HG02973 (cell line): ENCODE measurements at regions not wholly inside any gene's neighbourhood (a gene's known extent, or its start where the extent isn't known, plus 50 kb on each side); places are given as distances from the start of the nearest gene placed in this dataset.

ENCODE experiments used
- ATAC-seq: cut with Tn5 transposase; IDR thresholded peaks from one replicate; pipeline ENCODE4 v1.9.1; 2021; ENCODE audit warnings: moderate library complexity; ENCODE audit not compliant: unreplicated experiment

DNA sequence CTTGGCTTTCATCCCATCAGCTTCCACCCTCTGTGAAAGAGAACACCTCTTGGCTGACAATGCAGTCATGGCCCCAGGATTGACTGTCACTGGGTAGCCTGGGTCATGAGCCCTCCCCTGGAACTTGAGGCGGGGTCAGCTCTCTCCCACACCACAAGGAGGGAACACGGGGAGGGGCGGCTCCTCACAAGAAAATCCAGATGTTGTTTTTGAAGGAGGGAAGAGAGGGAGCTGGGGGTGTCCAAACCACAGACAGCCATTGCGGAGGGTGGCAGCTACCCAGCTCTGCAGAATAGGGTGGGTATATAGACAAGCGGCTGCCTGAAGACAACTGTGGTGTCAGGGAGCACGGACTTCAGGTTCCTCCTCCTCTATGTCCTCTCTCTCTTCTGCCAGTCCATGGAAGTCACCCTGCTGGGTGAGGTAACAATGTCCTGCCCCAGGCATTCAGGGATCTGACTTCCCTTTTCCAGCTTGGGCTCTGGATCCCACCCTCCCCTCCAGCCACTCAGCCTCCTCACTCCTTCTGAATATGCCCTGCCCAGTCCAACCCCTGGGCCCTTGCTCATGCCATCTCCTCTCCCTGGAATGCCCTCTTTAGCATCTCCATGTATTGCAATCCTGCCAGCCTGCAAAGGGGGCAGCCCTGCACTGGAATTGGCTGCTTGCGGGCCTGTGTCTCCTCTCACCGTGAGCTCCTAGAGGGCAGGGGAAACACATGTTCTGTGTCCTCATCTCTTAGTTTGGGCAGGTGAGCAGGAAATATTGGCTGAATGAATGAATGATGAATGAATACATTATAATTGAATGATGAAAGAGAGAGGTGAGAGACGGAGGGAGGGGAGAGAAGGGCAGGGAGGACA lies 60.9 kb upstream of the RUNX3 start:
- ATAC-seq, result no peak

DNA sequence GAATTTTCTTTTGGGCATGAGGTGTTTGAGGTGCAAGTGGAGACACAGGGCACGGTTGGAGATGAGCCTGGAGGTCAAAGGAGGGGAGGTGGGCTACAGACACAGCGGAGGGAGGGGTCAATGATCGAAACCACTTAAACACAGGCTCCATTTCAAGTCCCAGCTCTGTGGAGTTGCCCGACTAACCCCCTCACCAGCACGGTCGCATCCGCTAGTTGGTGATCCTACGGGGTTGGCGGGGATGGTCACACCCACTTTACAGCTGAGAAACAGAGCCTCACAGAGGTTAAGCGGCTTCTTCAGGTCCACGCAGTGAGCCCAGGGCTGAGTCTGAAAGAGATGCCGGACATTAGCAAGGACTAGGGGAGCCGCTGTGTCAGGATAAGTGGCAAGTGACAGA lies 60.1 kb upstream of the RUNX3 start:
- ATAC-seq, result no peak

DNA sequence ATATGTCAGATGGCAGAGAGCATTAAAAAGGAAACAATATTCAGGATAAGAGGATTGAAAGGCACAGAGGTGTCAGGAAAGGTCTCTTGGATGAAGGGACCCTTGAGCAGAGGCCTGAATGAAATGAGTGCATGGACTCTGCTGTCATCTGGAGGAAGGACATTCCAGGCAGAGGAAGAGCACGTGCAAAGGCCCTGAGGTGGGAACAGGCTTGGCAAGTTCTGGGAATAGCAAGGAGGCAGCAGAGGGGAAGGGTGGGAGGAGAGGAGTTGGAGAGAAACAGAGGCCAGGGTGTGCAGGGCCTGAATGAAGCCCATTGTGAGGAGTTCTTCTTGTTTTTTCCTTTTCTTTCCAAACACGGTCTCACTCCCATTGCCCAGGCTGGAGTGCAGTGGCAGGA lies 59.0 kb upstream of the RUNX3 start:
- no peak for ATAC-seq

DNA sequence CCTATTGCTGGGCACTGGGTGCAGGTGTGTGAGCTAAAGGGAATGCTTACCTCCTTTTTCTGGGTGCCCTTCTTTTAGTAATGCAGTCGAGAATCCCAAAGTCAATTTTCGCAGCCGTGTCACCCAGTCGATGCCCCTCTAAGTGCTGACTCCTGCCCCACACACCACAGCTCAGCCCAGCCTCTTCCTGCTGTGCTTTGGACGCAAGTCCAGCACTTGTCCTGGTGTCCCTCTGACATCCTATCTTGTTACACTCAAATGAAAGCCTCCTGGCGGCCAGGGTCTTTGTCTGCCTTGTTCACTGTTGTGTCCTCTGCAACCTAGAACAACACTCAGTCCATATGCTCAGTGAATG lies 58.5 kb upstream of the RUNX3 start:
- ATAC-seq, result no peak

DNA sequence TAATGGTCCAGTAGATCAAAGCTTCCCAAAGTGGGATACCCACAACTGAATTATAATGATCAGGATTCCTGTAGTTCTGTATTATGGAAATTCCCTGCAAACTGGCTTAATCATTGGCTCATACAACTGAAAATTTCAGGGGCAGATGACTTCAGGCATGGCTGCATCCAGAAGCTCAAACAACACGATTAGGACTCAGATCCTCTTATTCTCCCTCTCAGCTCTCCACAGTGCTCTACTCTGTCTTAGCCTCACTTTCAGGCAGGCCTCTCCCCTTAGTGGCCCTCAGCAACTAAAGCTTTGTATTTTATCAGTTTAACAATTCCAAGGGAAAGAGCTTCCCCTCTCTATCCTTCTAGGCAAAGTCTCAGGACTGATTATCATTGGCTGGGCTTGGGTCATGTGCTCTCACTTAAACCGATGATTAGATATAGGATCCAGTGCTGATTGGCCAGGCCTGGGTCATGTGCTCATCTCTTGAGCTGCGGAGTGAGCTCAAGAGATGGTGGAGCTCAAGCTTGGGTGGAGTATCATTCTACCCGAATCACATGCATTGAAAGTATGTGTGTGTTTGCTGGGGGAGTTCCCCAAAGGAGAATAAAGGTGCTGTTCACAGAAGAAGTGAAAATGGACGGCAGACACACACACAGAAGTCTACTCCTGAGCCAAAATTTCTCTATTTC lies 57.9 kb upstream of the RUNX3 start:
- no peak for ATAC-seq

DNA sequence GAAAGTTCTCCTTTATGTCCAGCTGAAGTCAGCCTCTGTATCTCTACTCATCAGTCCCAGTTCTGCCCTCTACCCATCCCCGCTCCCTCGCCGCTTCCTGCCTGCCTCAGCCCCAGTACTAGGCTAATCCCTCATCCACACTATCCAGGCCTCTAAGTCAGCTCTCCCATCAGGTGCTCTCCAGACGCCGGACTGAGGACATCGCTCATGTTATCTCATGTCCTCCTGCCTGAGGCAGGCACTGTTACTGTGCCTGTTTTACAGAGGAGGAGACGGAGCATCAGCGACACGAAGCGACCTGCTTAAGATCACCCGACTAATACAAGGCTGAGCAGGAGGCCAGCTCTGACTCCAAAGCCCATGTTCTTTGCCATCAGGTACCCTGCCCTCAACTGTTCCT lies 57.3 kb upstream of the RUNX3 start:
- no peak for ATAC-seq

DNA sequence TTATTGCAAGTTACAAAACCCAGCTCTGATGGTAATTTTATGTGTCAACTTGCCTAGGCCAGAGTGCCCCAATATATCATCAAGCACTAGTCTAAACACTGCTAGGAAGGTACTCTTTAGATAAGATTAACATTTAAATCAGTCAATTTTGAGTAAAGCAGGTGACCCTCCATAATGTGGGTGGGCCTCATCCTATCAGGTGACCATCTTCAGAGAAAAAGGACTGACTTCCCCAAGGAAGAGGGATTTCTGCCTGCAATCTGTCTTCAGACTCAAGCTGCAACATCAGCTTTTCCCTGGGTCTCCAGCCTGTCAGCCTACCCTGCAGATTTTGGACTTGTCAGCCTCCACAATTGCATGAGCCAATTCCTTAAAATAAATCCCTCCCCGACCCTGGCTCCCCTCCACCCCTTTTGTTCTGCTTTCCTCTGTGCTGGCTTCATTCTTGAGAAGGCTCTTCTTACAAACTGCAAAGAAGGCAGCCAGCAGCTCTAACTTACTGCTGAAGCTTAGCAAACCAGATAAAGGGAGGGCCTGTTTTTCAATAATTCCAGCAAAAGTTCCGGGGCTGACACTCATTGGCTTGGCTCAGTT lies 56.4 kb upstream of the RUNX3 start:
- ATAC-seq, result no peak

DNA sequence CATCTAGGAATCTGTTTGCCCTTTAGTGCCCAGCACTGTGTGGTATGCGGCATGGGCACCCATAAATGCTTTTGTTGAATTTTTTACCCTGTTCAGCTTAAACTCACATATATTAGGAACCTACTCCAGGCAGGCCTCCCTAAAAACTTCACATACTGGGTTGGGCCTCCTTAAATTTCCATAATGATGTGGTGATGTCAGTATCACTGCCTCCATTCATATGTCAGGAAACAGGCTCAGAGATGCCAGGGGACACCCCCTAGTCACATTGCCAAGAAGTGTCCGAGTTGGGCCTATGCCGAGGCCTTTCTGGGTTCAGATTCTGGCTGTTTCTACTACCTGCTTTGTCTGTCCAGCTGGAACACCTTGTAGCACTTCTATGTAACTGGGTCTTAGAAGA lies 55.7 kb upstream of the RUNX3 start:
- ATAC-seq, result no peak

DNA sequence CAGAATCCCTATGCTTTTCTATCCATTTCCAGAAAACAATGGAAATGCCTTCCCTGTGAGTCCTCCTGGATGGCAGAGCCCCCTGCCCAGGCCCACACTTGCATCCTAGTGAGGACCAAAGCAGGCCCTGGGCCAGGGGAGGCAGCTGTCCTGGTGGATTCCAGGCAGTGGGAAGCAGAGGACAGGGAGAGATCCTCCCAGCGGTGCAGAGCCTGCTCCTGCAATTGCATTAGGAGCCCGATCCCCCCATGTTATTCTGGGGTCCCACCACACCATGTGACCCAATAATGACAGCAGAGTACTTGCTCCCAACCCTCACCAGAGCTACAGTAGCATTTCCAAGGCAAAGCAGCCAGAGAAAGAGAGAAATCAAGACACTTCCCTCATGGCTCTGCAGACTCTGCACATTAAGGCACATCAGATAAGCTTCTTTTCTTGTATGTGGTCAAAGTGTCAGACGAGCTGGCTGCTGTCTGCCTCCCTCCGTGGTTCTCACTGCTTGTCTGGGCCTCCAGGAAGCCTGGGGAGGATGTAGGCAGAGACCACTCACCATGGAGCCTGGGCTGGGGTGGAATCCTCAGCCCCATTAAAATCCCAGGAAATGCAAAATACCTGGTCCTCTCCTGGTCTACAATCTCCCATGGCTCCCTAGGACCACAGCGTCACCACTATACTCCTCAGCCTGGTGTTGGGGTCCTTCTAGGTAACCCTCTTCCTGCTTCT lies 54.9 kb upstream of the RUNX3 start:
- no peak for ATAC-seq

DNA sequence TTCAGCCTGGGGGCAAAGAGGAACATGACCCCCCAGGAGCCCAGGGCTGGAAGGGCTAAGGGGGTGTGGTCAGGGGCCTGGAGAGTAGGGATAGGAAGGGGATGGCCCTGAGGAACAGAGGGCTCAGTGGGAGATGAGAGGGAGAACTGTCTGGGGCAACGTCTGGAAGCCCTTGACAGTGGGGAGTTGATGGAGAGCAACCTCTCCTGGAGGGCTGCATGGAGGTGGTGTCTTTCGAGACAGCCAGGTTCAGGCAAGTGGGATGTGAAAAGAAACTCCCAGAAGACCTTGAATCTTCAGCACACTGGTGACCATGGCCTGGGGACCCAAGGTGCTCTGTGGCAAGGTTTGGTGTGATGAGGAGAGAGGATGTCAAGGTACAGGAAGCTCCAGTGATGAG lies 54.2 kb upstream of the RUNX3 start:
- ATAC-seq, result no peak

DNA sequence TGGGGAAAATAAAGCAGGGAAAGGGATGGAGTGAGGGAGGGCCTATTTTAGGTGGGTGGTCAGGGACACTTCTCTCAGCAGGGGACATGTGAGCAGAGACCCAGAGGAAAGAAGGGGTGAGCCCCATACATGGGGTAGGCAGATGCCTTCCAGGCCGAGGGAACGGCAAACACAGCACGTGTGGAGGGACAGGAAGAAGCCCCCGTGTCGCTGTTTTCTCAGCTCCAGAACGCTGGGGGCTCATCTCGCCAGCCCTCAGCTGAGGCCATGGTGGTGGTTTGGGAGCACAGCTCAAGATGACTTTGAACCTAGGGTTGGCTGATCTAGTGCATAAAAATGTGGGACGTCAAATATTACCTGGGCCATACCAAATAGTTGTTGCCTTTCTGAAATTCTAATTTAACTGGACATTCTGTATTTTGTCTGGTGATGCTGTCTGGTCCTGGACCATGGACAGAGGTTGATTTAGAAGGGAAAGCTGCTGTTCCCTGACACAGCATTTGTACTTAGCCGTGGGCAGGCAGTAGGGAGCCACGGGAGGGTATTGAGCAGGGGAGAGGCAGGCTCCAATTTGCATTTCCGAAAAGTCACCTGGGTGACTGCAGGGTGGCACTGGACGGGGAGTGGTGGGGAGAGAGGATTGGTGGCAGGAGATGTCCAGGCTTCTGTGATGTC lies 53.1 kb upstream of the RUNX3 start:
- no peak for ATAC-seq

DNA sequence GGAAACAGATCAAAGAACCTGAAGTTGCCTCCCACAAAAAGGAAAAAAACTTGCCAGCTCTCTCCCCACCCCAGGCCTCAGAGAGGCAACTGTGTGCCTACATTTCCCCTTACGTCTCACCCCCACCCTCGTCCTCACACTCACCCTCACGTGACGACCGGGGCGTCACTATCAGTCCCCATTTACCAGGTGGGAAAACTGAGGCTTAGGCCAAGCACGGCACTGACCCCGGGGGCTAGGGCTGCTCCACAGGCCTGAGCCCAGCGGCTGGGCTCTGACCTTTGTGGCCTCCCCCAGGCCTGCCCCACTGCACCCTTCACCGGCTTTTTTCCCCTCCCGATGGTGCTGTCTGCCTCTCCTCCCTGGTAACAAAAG lies 51.5 kb upstream of the RUNX3 start:
- ATAC-seq, result no peak

DNA sequence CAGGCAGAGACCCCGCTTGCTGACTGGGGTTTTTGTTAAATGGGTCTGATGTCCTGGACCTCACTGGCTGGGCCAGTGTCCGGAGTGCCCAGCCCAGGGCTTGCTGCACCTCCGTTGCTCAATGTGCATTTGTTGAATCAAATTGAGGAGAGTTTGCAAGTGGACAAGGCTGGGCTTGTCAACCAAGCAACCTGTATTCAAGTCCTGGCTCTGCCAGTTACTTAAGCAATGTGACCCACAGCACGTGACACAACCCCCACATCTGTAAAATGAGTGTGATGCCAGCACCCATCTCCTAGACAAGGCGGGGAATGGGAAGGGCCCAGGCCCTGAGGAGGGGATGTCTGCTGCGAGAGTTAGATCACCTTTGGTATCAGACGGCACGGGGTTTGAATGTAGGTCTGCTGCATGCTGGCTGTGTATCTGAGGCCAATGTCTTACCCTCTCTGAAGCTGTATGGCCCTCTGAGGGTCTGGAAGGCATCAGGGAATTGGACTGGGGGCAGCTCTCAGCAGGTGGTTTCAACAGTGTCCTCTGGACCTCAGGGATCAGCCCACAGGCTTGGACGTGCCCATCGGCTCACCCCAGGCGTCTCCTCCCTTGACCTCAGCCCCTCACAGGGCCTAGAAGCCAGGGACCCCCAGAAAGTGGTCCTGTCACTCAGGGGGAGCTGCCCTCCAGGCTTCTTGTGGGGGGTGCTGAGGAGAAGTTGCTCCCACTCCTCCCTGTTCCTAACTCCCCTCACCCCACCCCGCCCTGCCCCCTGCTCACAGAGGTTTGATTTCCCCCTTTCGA lies 51.0 kb upstream of the RUNX3 start:
- ATAC-seq, result no peak
